HG03354 (cell line): ENCODE measurements at regions not wholly inside any gene's neighbourhood (a gene's known extent, or its start where the extent isn't known, plus 50 kb on each side); places are given as distances from the start of the nearest gene placed in this dataset.
"Not testable (repeated sequence)": the region's sequence is repeated elsewhere in the genome, so short reads cannot be mapped to it uniquely, and the experiment has no call there.

Experiments
- ATAC-seq: cut with Tn5 transposase; IDR thresholded peaks from one replicate; pipeline ENCODE4 v1.9.1; 2021; ENCODE audit warnings: mild to moderate bottlenecking; ENCODE audit not compliant: unreplicated experiment, poor library complexity, severe bottlenecking

- ATAC-seq, result no peak
Measured at GRCh38 chr13:59299584-59299983, 864.1 kb downstream of the DIAPH3 start.

GRCh38 chr13:59300355-59301173, 863.2 kb downstream of the DIAPH3 start:
- no peak for ATAC-seq

GRCh38 chr13:59301174-59301567, 862.6 kb downstream of the DIAPH3 start:
- no peak for ATAC-seq

- no peak for ATAC-seq
Measured at GRCh38 chr13:59303433-59303832, 860.3 kb downstream of the DIAPH3 start.

GRCh38 chr13:59304596-59304995, 859.1 kb downstream of the DIAPH3 start:
- ATAC-seq, result no peak

- ATAC-seq, result no peak
Measured at GRCh38 chr13:59305896-59306295, 857.8 kb downstream of the DIAPH3 start.

GRCh38 chr13:59312776-59313175, 851.0 kb downstream of the DIAPH3 start:
- no peak for ATAC-seq

GRCh38 chr13:59318320-59318930, 845.3 kb downstream of the DIAPH3 start:
- peak; percentile 91 for ATAC-seq

GRCh38 chr13:59319276-59319675, 844.5 kb downstream of the DIAPH3 start:
- no peak for ATAC-seq

- no peak for ATAC-seq
Measured at GRCh38 chr13:59320021-59320420, 843.7 kb downstream of the DIAPH3 start.

- ATAC-seq, result not testable (repeated sequence)
Measured at GRCh38 chr13:59324401-59324800, 839.3 kb downstream of the DIAPH3 start.

GRCh38 chr13:59326717-59327116, 837.0 kb downstream of the DIAPH3 start:
- ATAC-seq, result no peak

GRCh38 chr13:59330764-59331163, 833.0 kb downstream of the DIAPH3 start:
- ATAC-seq, result no peak

GRCh38 chr13:59332966-59333365, 830.8 kb downstream of the DIAPH3 start:
- no peak for ATAC-seq

- no peak for ATAC-seq
Measured at GRCh38 chr13:59337070-59337469, 826.7 kb downstream of the DIAPH3 start.

- no peak for ATAC-seq
Measured at GRCh38 chr13:59340151-59340550, 823.6 kb downstream of the DIAPH3 start.

GRCh38 chr13:59340581-59340980, 823.1 kb downstream of the DIAPH3 start:
- no peak for ATAC-seq

- ATAC-seq, result no peak
Measured at GRCh38 chr13:59342400-59342799, 821.3 kb downstream of the DIAPH3 start.

GRCh38 chr13:59343132-59343531, 820.6 kb downstream of the DIAPH3 start:
- ATAC-seq, result no peak

- no peak for ATAC-seq
Measured at GRCh38 chr13:59343993-59344822, 819.5 kb downstream of the DIAPH3 start.
